KMS-11 (cell line): ENCODE measurements at regions not wholly inside any gene's neighbourhood (a gene's known extent, or its start where the extent isn't known, plus 50 kb on each side); places are given as distances from the start of the nearest gene placed in this dataset.

Experiments
- H2AFZ ChIP-seq: fragments of 200-600 bp; sonication (generic); 2 replicates; pipeline ENCODE4 v1.6.1; 2016; ENCODE audit warnings: antibody characterized with exemption, mixed run types, low read depth
- H3K27ac ChIP-seq: fragments of 200-600 bp; sonication (generic); 2 replicates; pipeline ENCODE4 v1.6.1; 2016; ENCODE audit warnings: mild to moderate bottlenecking, mixed run types
- H3K27me3 ChIP-seq: fragments of 200-600 bp; sonication (generic); 2 replicates; pipeline ENCODE4 v1.6.1; 2017; ENCODE audit warnings: mild to moderate bottlenecking, low read depth, mixed run types, moderate library complexity; ENCODE audit not compliant: insufficient read depth
- H3K36me3 ChIP-seq: fragments of 200-600 bp; sonication (generic); 2 replicates; pipeline ENCODE4 v1.6.1; 2017; ENCODE audit warnings: mild to moderate bottlenecking, mixed run types; ENCODE audit not compliant: insufficient read depth
- H3K4me1 ChIP-seq: fragments of 200-600 bp; sonication (generic); 2 replicates; pipeline ENCODE4 v1.6.1; 2016; ENCODE audit warnings: mild to moderate bottlenecking, low read depth, mixed run types; ENCODE audit not compliant: poor library complexity, severe bottlenecking
- H3K4me2 ChIP-seq: fragments of 200-600 bp; sonication (generic); 2 replicates; pipeline ENCODE4 v1.7.0; 2016; ENCODE audit warnings: mild to moderate bottlenecking, mixed run types
- H3K4me3 ChIP-seq: fragments of 200-600 bp; sonication (generic); IDR thresholded peaks from 2 replicates; pipeline ENCODE4 v1.6.1; 2017; ENCODE audit warnings: low read depth, low read length, mixed read lengths; ENCODE audit not compliant: insufficient read depth
- H3K79me2 ChIP-seq: fragments of 200-600 bp; sonication (generic); 2 replicates; pipeline ENCODE4 v1.6.1; 2016; ENCODE audit warnings: low read depth, mixed run types; ENCODE audit not compliant: insufficient read depth
- H3K9ac ChIP-seq: fragments of 200-600 bp; sonication (generic); 2 replicates; pipeline ENCODE4 v1.6.1; 2016; ENCODE audit warnings: mild to moderate bottlenecking, mixed run types
- H4K20me1 ChIP-seq: fragments of 200-600 bp; sonication (generic); 2 replicates; pipeline ENCODE4 v1.6.1; 2016; ENCODE audit warnings: mild to moderate bottlenecking, mixed run types; ENCODE audit not compliant: insufficient read depth
- CTCF ChIP-seq: fragments of 200-600 bp; sonication (generic); conservative IDR thresholded peaks from 2 replicates; pipeline ENCODE4 v1.6.1; 2017; ENCODE audit warnings: low read depth, mild to moderate bottlenecking, antibody characterized with exemption, low read length, moderate library complexity, mixed read lengths

GRCh38 chr21:21955204-21955603, 957.0 kb downstream of the NCAM2 start:
- no peaks in the 10 kb centered on the region for H3K4me1 ChIP-seq
- H3K36me3 ChIP-seq = no peaks in the 10 kb centered on the region
- no peaks in the 10 kb centered on the region for H3K27me3 ChIP-seq
- TF ChIP-seq CTCF = no peak
- no peaks in the 10 kb centered on the region for H4K20me1 ChIP-seq
- H3K9ac ChIP-seq = no peak overlapping the region
- no peak overlapping the region for H2AFZ ChIP-seq
- no peak overlapping the region for H3K4me3 ChIP-seq
- no peak overlapping the region for H3K27ac ChIP-seq
- no peak overlapping the region for H3K4me2 ChIP-seq
- no peaks in the 10 kb centered on the region for H3K79me2 ChIP-seq

GRCh38 chr21:21957490-21957889, 959.3 kb downstream of the NCAM2 start:
- Histone ChIP-seq H3K36me3 (no peaks in the 10 kb centered on the region), H4K20me1 (no peaks in the 10 kb centered on the region), H3K4me1 (no peaks in the 10 kb centered on the region), H3K4me3 (no peak overlapping the region), H3K79me2 (no peaks in the 10 kb centered on the region), H3K27ac (no peak overlapping the region), H3K4me2 (no peak overlapping the region), H3K27me3 (no peaks in the 10 kb centered on the region), H3K9ac (no peak overlapping the region), H2AFZ (no peak overlapping the region)
- TF ChIP-seq CTCF = no peak

- no peak for TF ChIP-seq CTCF
- Histone ChIP-seq H4K20me1 (no peaks in the 10 kb centered on the region), H3K36me3 (no peaks in the 10 kb centered on the region), H3K27ac (no peak overlapping the region), H3K9ac (no peak overlapping the region), H3K27me3 (no peaks in the 10 kb centered on the region), H3K4me1 (no peaks in the 10 kb centered on the region), H3K4me2 (no peak overlapping the region), H2AFZ (no peak overlapping the region), H3K79me2 (no peaks in the 10 kb centered on the region), H3K4me3 (no peak overlapping the region)
These were observed 965.7 kb downstream of the NCAM2 start for GRCh38 chr21:21963911-21964310.

- H4K20me1 ChIP-seq = no peaks in the 10 kb centered on the region
- H2AFZ ChIP-seq = no peak overlapping the region
- no peaks in the 10 kb centered on the region for H3K4me1 ChIP-seq
- H3K9ac ChIP-seq = no peak overlapping the region
- H3K36me3 ChIP-seq = no peaks in the 10 kb centered on the region
- H3K4me2 ChIP-seq = no peak overlapping the region
- no peaks in the 10 kb centered on the region for H3K27me3 ChIP-seq
- no peak overlapping the region for H3K4me3 ChIP-seq
- TF ChIP-seq CTCF = no peak
- no peaks in the 10 kb centered on the region for H3K79me2 ChIP-seq
- H3K27ac ChIP-seq = no peak overlapping the region
These were observed 970.6 kb downstream of the NCAM2 start for GRCh38 chr21:21968810-21969209.

- H3K27me3 ChIP-seq = no peaks in the 10 kb centered on the region
- H3K4me2 ChIP-seq = no peak overlapping the region
- TF ChIP-seq CTCF = no peak
- no peaks in the 10 kb centered on the region for H3K79me2 ChIP-seq
- no peaks in the 10 kb centered on the region for H3K36me3 ChIP-seq
- H4K20me1 ChIP-seq = no peaks in the 10 kb centered on the region
- no peak overlapping the region for H3K9ac ChIP-seq
- no peak overlapping the region for H3K4me3 ChIP-seq
- H2AFZ ChIP-seq = no peak overlapping the region
- H3K4me1 ChIP-seq = no peaks in the 10 kb centered on the region
- no peak overlapping the region for H3K27ac ChIP-seq
These were observed 971.0 kb downstream of the NCAM2 start for GRCh38 chr21:21969211-21969610.
